ENCODE measurements at regions not wholly inside any gene's neighbourhood (a gene's known extent, or its start where the extent isn't known, plus 50 kb on each side); places are given as distances from the start of the nearest gene placed in this dataset.

DNA sequence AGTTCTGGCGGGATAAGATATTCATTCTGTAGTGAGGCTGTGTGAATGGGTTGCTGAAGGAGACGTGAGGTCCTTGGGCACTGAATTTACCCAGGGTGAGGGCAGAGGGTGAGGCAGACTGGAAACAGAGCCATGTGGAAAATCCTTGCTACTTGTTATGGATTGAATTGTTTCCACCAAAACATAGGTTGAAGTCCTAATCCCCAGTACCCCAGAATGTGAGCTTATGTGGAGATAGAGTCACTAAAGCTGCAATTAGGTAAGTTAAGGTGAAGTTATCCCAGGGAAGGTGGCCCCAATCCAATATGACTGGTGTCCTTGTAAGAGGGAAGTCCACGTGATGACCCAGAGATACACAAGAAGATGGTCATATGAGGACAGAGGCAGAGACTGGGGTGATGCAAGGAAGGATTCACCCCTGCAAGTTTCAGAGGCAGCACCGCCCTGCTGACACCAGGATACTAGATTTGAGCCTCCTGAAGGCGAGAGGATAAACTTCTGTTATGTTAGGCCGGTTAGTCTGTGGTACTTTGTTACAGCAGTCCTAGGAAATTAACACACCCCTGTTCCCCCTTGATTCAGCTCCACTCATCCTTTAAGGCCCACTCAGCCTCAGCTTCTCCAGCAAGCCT lies 289.4 kb upstream of the MEX3C start:
- DNase-seq (ENCODE audit: low spot score): no peak
- no peaks in the 10 kb centered on the region for H3K4me1 Mint-ChIP-seq (ENCODE audit: low read depth)
- H3K27me3 Mint-ChIP-seq (ENCODE audit: low read depth): peaks cover 13% of the 10 kb centered on the region
- no peaks in the 10 kb centered on the region for H3K9me3 Mint-ChIP-seq (ENCODE audit: low read depth)
- H3K4me3 Mint-ChIP-seq (ENCODE audit: unreplicated experiment): no peak overlapping the region
- H3K27ac Mint-ChIP-seq (ENCODE audit: unreplicated experiment): no peak overlapping the region
- H3K36me3 Mint-ChIP-seq (ENCODE audit: low read depth): no peaks in the 10 kb centered on the region
- TF ChIP-seq, protein P1, sequence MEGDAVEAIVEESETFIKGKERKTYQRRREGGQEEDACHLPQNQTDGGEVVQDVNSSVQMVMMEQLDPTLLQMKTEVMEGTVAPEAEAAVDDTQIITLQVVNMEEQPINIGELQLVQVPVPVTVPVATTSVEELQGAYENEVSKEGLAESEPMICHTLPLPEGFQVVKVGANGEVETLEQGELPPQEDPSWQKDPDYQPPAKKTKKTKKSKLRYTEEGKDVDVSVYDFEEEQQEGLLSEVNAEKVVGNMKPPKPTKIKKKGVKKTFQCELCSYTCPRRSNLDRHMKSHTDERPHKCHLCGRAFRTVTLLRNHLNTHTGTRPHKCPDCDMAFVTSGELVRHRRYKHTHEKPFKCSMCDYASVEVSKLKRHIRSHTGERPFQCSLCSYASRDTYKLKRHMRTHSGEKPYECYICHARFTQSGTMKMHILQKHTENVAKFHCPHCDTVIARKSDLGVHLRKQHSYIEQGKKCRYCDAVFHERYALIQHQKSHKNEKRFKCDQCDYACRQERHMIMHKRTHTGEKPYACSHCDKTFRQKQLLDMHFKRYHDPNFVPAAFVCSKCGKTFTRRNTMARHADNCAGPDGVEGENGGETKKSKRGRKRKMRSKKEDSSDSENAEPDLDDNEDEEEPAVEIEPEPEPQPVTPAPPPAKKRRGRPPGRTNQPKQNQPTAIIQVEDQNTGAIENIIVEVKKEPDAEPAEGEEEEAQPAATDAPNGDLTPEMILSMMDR (IDR thresholded peaks at IDR 0.05): no peak

DNA sequence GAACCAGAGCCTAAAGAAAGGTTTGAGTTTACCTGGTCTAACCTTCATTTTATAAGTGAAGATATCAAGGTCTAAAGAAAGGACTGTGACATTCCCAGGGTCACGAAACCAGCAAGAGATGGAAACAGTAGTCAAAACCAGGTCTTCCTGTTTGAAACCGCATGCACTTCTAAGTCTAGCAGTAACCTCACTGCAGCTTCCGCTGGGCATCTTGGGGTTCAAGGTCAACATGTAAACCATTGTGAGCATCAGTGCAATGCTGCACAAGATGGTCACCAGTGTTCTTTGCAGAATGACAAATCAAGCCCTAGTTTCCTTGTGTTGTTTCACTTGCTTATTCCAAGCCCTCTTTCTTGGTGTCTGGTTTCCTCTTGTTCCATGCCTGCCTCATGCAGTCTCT lies 292.9 kb upstream of the MEX3C start:
- Mint-ChIP-seq H3K4me1 (ENCODE audit: low read depth) (no peaks in the 10 kb centered on the region), H3K36me3 (ENCODE audit: low read depth) (no peaks in the 10 kb centered on the region), H3K27me3 (ENCODE audit: low read depth) (peaks cover 14% of the 10 kb centered on the region), H3K4me3 (ENCODE audit: unreplicated experiment) (no peak overlapping the region), H3K27ac (ENCODE audit: unreplicated experiment) (no peak overlapping the region), H3K9me3 (ENCODE audit: low read depth) (peaks cover 2% of the 10 kb centered on the region)
- no peak for DNase-seq (ENCODE audit: low spot score)
- TF ChIP-seq, protein P1 (IDR thresholded peaks at IDR 0.05): no peak

DNA sequence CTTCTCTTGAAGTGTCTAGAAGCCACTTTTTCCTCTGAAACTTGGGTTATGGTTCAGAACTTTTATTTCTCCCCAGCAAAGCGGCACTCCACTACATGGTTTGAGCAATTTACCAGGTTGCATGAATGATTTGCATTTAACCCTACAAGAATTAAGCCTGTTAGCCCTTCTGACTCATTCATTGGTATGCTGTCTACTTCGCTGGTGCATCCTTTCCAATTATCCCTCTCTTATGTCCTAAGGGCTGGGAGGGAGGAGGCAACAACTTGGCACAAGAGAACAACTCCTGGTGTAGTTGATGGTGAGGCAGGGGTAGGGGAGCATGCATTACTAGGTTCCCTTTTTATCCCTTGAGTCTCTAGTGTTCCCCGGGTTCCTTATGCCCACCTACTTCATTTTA lies 293.4 kb upstream of the MEX3C start:
- TF ChIP-seq, protein P1 (IDR thresholded peaks at IDR 0.05): no peak
- no peak for DNase-seq (ENCODE audit: low spot score)
- H3K36me3 Mint-ChIP-seq (ENCODE audit: low read depth): no peaks in the 10 kb centered on the region
- no peak overlapping the region for H3K27ac Mint-ChIP-seq (ENCODE audit: unreplicated experiment)
- H3K9me3 Mint-ChIP-seq (ENCODE audit: low read depth): peaks cover 2% of the 10 kb centered on the region
- H3K4me3 Mint-ChIP-seq (ENCODE audit: unreplicated experiment): no peak overlapping the region
- H3K4me1 Mint-ChIP-seq (ENCODE audit: low read depth): no peaks in the 10 kb centered on the region
- peaks cover 14% of the 10 kb centered on the region for H3K27me3 Mint-ChIP-seq (ENCODE audit: low read depth)

DNA sequence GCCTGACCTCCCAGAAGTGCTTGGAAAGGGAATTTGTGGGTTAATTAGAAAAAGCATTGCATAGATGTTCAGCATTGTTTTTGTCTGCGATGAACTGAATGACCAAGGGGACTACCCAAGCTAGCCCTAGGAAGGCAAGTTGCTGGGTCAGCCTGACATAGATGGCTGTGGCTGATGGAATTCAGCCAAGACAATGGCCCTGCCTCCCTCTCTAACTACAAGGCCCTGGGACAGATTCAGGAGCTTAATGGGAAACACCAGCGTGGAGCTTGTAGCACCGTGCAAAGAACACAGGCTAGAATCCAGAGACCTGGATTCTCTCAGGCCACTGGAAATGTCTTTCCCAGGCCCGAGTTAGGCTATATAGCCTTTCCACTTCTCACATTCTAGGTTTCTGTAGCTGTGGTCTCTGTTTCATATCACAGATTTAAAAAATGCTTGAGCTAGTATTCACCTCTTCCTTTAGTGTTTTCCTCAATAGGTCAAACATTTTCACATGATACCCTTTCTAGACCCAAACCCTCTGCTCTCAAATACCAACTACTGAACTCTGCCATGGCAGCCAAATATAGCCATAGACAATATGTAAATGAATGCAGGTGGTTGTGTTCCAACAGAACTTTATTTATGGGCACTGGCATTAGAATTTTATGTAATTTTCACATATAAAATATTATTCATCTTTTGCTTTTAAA lies 294.3 kb upstream of the MEX3C start:
- Mint-ChIP-seq H3K9me3 (ENCODE audit: low read depth) (peaks cover 2% of the 10 kb centered on the region), H3K27me3 (ENCODE audit: low read depth) (peaks cover 18% of the 10 kb centered on the region), H3K4me3 (ENCODE audit: unreplicated experiment) (no peak overlapping the region), H3K4me1 (ENCODE audit: low read depth) (no peaks in the 10 kb centered on the region), H3K27ac (ENCODE audit: unreplicated experiment) (no peak overlapping the region), H3K36me3 (ENCODE audit: low read depth) (no peaks in the 10 kb centered on the region)
- DNase-seq (ENCODE audit: low spot score): no peak
- TF ChIP-seq, protein P1 (IDR thresholded peaks at IDR 0.05): no peak

DNA sequence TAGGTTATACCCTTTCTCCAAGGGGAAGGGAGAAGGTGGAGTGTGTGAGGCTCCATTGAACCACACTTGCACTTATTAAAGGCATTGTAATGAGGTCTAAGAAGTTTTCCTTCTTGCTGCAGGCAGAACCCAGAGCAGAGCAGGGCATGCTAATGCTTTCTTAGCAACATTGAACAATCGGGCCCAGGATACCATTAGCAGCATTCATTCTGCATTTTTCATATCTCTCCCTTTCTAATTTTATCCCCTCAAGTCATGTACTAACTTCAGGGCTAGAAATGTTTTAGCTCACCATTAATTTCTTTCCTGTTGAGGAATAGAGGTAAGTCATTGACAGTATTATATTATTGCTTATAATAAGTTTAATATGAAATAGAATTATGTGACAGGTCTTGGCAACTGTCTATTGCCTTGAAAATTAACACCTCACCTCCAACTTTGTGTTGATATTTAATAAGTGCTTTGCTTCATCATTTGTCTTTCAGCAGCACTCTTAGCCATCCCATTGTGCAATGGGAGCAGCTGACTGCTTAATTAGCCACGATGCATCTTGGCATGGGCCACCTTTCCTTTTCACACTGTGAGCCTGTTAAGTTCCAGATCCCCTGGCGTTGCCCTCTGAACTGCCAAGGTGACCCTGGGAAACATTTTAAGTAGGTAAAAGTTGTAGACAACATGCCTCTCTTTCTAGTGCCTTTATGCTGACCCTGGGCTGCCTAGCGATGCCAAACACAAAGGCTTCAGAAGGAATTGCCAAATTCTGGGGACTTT lies 300.8 kb upstream of the MEX3C start:
- no peaks in the 10 kb centered on the region for H3K4me1 Mint-ChIP-seq (ENCODE audit: low read depth)
- no peak overlapping the region for H3K27ac Mint-ChIP-seq (ENCODE audit: unreplicated experiment)
- no peak for DNase-seq (ENCODE audit: low spot score)
- H3K4me3 Mint-ChIP-seq (ENCODE audit: unreplicated experiment): no peak overlapping the region
- peaks cover 23% of the 10 kb centered on the region for H3K27me3 Mint-ChIP-seq (ENCODE audit: low read depth)
- no peaks in the 10 kb centered on the region for H3K36me3 Mint-ChIP-seq (ENCODE audit: low read depth)
- TF ChIP-seq, protein P1 (IDR thresholded peaks at IDR 0.05): no peak
- H3K9me3 Mint-ChIP-seq (ENCODE audit: low read depth): peaks cover 2% of the 10 kb centered on the region
